Mesothelial cell of epicardium (in vitro differentiated cells): ENCODE measurements at regions not wholly inside any gene's neighbourhood (a gene's known extent, or its start where the extent isn't known, plus 50 kb on each side); places are given as distances from the start of the nearest gene placed in this dataset.
"Not testable (repeated sequence)": the region's sequence is repeated elsewhere in the genome, so short reads cannot be mapped to it uniquely, and the experiment has no call there.

Source experiments
- DNase-seq, 2 experiments: peaks; one replicate each; pipeline ENCODE4 v3.0.0; 2021; ENCODE audit warnings: low spot score in 2 of 2; ENCODE audit not compliant: unreplicated experiment in 2 of 2
- H3K27ac Mint-ChIP-seq: 2 replicates; pipeline ENCODE4 v1.8.0; 2021; ENCODE audit warnings: mixed read lengths
- H3K27me3 Mint-ChIP-seq: 2 replicates; pipeline ENCODE4 v1.8.0; 2021; ENCODE audit warnings: low read depth, mixed read lengths
- H3K36me3 Mint-ChIP-seq: 2 replicates; pipeline ENCODE4 v1.8.0; 2021; ENCODE audit warnings: mixed read lengths
- H3K4me1 Mint-ChIP-seq: 2 replicates; pipeline ENCODE4 v1.8.0; 2021; ENCODE audit warnings: mixed read lengths
- H3K4me3 Mint-ChIP-seq: 2 replicates; pipeline ENCODE4 v1.8.0; 2021; ENCODE audit warnings: mild to moderate bottlenecking, moderate library complexity, mixed read lengths
- H3K9me3 Mint-ChIP-seq: 2 replicates; pipeline ENCODE4 v1.8.0; 2021; ENCODE audit warnings: mixed read lengths
- TF ChIP-seq, protein P1 (sequence below): fragments of 200-600 bp; sonication (generic); IDR thresholded peaks from one replicate; pipeline ENCODE4 v1.5.0; 2021; ENCODE audit warnings: antibody characterized with exemption; ENCODE audit not compliant: unreplicated experiment

DNA sequence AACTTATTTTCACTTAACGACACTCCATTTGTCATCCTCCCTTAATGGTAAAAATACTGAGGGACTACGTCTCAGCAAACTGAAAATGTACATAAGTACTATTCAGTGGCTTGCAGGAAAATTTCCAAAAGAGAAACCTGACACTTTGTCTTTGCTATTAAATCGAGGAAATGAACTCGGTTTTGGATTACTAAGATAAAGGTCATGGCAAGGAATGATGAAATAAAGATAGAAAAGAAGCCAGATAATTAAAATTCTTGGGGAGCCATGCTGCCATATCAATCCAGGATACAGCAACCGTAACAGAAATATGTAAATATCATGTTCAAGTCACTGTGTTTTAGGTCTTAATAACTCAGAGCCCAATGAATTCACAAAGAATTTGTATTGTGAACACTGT, 647.8 kb downstream of the CDH9 start:
- no peak for DNase-seq
- Mint-ChIP-seq H3K36me3 (no peaks in the 10 kb centered on the region), H3K27me3 (no peaks in the 10 kb centered on the region), H3K4me1 (no peaks in the 10 kb centered on the region), H3K27ac (no peak overlapping the region), H3K4me3 (no peak overlapping the region), H3K9me3 (peaks cover 4% of the 10 kb centered on the region)
- TF ChIP-seq, protein P1, sequence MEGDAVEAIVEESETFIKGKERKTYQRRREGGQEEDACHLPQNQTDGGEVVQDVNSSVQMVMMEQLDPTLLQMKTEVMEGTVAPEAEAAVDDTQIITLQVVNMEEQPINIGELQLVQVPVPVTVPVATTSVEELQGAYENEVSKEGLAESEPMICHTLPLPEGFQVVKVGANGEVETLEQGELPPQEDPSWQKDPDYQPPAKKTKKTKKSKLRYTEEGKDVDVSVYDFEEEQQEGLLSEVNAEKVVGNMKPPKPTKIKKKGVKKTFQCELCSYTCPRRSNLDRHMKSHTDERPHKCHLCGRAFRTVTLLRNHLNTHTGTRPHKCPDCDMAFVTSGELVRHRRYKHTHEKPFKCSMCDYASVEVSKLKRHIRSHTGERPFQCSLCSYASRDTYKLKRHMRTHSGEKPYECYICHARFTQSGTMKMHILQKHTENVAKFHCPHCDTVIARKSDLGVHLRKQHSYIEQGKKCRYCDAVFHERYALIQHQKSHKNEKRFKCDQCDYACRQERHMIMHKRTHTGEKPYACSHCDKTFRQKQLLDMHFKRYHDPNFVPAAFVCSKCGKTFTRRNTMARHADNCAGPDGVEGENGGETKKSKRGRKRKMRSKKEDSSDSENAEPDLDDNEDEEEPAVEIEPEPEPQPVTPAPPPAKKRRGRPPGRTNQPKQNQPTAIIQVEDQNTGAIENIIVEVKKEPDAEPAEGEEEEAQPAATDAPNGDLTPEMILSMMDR, result no peak

GRCh38 chr5:26388976-26389375, 649.4 kb downstream of the CDH9 start:
- no peaks in the 10 kb centered on the region for H3K4me1 Mint-ChIP-seq
- DNase-seq, result no peak
- H3K4me3 Mint-ChIP-seq, result no peak overlapping the region
- H3K27me3 Mint-ChIP-seq, result no peaks in the 10 kb centered on the region
- no peaks in the 10 kb centered on the region for H3K36me3 Mint-ChIP-seq
- TF ChIP-seq, protein P1, result no peak
- no peaks in the 10 kb centered on the region for H3K9me3 Mint-ChIP-seq
- no peak overlapping the region for H3K27ac Mint-ChIP-seq

- no peak overlapping the region for H3K27ac Mint-ChIP-seq
- no peaks in the 10 kb centered on the region for H3K4me1 Mint-ChIP-seq
- no peaks in the 10 kb centered on the region for H3K36me3 Mint-ChIP-seq
- no peak for DNase-seq
- H3K27me3 Mint-ChIP-seq, result no peaks in the 10 kb centered on the region
- H3K9me3 Mint-ChIP-seq, result no peaks in the 10 kb centered on the region
- TF ChIP-seq, protein P1, result no peak
- H3K4me3 Mint-ChIP-seq, result no peak overlapping the region
Observed at GRCh38 chr5:26386532-26386931, 651.9 kb downstream of the CDH9 start.

DNA sequence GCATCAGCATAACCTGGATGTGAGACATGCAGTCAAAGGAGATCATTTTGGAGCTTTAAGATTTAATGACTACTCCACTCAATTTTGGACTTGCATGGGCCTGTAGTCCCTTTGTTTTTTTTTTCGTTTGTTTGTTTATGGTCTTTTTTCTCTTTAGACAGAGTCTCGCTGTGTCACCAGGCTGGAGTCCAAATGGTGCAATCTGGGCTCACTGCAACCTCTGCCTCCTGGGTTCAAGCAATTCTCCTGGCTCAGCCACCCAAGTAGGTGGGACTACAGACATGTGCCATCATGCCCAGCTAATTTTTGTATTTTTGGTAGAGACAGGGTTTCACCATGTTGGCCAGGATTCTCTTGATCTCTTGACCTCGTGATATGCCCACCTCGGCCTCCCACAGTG, 673.8 kb downstream of the CDH9 start:
- not testable (repeated sequence) for H3K27ac Mint-ChIP-seq, H3K27me3 Mint-ChIP-seq, H3K4me3 Mint-ChIP-seq, H3K36me3 Mint-ChIP-seq, H3K4me1 Mint-ChIP-seq, DNase-seq
- peaks cover 44% of the 10 kb centered on the region for H3K9me3 Mint-ChIP-seq

- Mint-ChIP-seq H3K9me3 (peaks cover 12% of the 10 kb centered on the region), H3K4me1 (no peaks in the 10 kb centered on the region), H3K36me3 (no peaks in the 10 kb centered on the region), H3K27me3 (no peaks in the 10 kb centered on the region), H3K27ac (no peak overlapping the region), H3K4me3 (no peak overlapping the region)
- TF ChIP-seq, protein P1, result no peak
- DNase-seq, result no peak
Observed at GRCh38 chr5:26343801-26344325, 694.5 kb downstream of the CDH9 start.

- no peaks in the 10 kb centered on the region for H3K36me3 Mint-ChIP-seq
- H3K4me3 Mint-ChIP-seq, result no peak overlapping the region
- peaks cover 1% of the 10 kb centered on the region for H3K27me3 Mint-ChIP-seq
- H3K9me3 Mint-ChIP-seq, result peaks cover 15% of the 10 kb centered on the region
- no peak overlapping the region for H3K27ac Mint-ChIP-seq
- TF ChIP-seq, protein P1, result no peak
- DNase-seq, result no peak
- H3K4me1 Mint-ChIP-seq, result no peaks in the 10 kb centered on the region
Observed at GRCh38 chr5:26339576-26339975, 698.8 kb downstream of the CDH9 start.
